Natural killer cell (primary cell): ENCODE measurements at regions not wholly inside any gene's neighbourhood (a gene's known extent, or its start where the extent isn't known, plus 50 kb on each side); places are given as distances from the start of the nearest gene placed in this dataset.

Source experiments
- ATAC-seq, 3 donors: fragments of 150-1000 bp in 2 of 3; fragments of 200-7000 bp in 1 of 3; cut with Tn5 transposase; 1 replicate in 1 of 3; 2 replicates in 2 of 3; pipeline ENCODE4 v1.10.0; 2021; ENCODE audit warnings: mild to moderate bottlenecking in 2 of 3, moderate library complexity in 2 of 3
- DNase-seq, 2 donors: peaks; one replicate each; pipeline versions ENCODE4 v3.0.0 to v3.0.0-alpha.2; 2013 to 2021; ENCODE audit warnings: mixed read lengths in 1 of 2
- H3K27ac ChIP-seq: one replicate; pipeline ENCODE4 v1.5.1; 2013; ENCODE audit warnings: mild to moderate bottlenecking, low read length
- H3K27me3 ChIP-seq: one replicate; pipeline ENCODE4 v1.6.1; 2013; ENCODE audit warnings: low read length; ENCODE audit not compliant: control insufficient read depth, insufficient read depth
- H3K36me3 ChIP-seq: one replicate; pipeline ENCODE4 v1.6.1; 2013; ENCODE audit warnings: low read length; ENCODE audit not compliant: control insufficient read depth, insufficient read depth
- H3K4me1 ChIP-seq: one replicate; pipeline ENCODE4 v1.6.1; 2013; ENCODE audit warnings: low read length; ENCODE audit not compliant: control insufficient read depth, insufficient read depth
- H3K4me3 ChIP-seq: one replicate; pipeline ENCODE4 v1.5.1; 2013; ENCODE audit warnings: low read length
- H3K9me3 ChIP-seq: one replicate; pipeline ENCODE4 v1.6.1; 2013; ENCODE audit warnings: low read length; ENCODE audit not compliant: control insufficient read depth, insufficient read depth
- H3K27ac Mint-ChIP-seq, 2 donors: one replicate each; pipeline ENCODE4 v1.8.0; 2022; ENCODE audit warnings: mild to moderate bottlenecking in 2 of 2, mixed read lengths in 2 of 2, moderate library complexity in 1 of 2
- H3K27me3 Mint-ChIP-seq, 2 donors: one replicate each; pipeline ENCODE4 v1.8.0; 2022; ENCODE audit warnings: low read depth in 2 of 2, mixed read lengths in 2 of 2
- H3K36me3 Mint-ChIP-seq: one replicate; pipeline ENCODE4 v1.8.0; 2022; ENCODE audit warnings: mixed read lengths
- H3K4me1 Mint-ChIP-seq, 2 donors: one replicate each; pipeline ENCODE4 v1.8.0; 2022; ENCODE audit warnings: mixed read lengths in 2 of 2
- H3K4me3 Mint-ChIP-seq: one replicate; pipeline ENCODE4 v1.8.0; 2022; ENCODE audit warnings: mild to moderate bottlenecking, moderate library complexity, mixed read lengths
- H3K9me3 Mint-ChIP-seq, 2 donors: one replicate each; pipeline ENCODE4 v1.8.0; 2022; ENCODE audit warnings: mixed read lengths in 2 of 2
- WGBS: methylation state at CpG from one replicate; pipeline ENCODE4 v1.1.7; 2013; ENCODE audit warnings: missing lambda C conversion rate; ENCODE audit not compliant: insufficient coverage; 5-methylcytosine and 5-hydroxymethylcytosine counted together
- intact Hi-C: fragments of 100-400 bp; cut with micrococcal nuclease; formaldehyde crosslinking; loops from one replicate; pipeline ENCODE4 v1.14.2; 2022
- TF ChIP-seq, protein P1 (sequence below): fragments of 200-600 bp; IDR thresholded peaks from one replicate; pipeline ENCODE4 v1.8.0; 2022; ENCODE audit warnings: antibody characterized with exemption

DNA sequence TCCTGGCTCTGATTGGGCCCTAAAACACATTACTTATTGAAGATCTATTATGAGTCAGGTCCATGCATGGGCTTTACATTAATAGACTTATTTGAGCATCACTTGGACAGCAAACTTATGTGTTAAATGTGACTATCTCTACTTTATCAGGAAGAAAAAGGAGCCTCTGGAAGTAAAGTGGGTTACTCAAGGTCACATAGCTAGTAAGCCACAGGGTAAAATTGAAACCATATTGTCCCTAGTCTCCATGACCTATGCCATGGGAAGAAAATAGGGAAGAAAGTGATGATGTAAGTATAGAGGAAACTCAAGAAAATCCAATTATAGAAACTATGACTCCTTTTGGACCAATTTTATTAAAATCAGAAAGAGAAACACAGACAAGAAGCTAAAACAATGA is 555.3 kb downstream of the NUF2 start:
- Mint-ChIP-seq H3K36me3 (no peaks in the 10 kb centered on the region), H3K27ac (no peak overlapping the region), H3K9me3 (peaks cover 4% of the 10 kb centered on the region in 2 donors), H3K27me3 (no peaks in the 10 kb centered on the region), H3K4me3 (no peak overlapping the region), H3K4me1 (no peaks in the 10 kb centered on the region)
- Histone ChIP-seq H3K9me3 (no peaks in the 10 kb centered on the region), H3K27me3 (no peaks in the 10 kb centered on the region), H3K27ac (no peak overlapping the region), H3K36me3 (no peaks in the 10 kb centered on the region), H3K4me3 (no peak overlapping the region), H3K4me1 (no peaks in the 10 kb centered on the region)
- DNase-seq (no peak), ATAC-seq (no peak)
- TF ChIP-seq, protein P1, sequence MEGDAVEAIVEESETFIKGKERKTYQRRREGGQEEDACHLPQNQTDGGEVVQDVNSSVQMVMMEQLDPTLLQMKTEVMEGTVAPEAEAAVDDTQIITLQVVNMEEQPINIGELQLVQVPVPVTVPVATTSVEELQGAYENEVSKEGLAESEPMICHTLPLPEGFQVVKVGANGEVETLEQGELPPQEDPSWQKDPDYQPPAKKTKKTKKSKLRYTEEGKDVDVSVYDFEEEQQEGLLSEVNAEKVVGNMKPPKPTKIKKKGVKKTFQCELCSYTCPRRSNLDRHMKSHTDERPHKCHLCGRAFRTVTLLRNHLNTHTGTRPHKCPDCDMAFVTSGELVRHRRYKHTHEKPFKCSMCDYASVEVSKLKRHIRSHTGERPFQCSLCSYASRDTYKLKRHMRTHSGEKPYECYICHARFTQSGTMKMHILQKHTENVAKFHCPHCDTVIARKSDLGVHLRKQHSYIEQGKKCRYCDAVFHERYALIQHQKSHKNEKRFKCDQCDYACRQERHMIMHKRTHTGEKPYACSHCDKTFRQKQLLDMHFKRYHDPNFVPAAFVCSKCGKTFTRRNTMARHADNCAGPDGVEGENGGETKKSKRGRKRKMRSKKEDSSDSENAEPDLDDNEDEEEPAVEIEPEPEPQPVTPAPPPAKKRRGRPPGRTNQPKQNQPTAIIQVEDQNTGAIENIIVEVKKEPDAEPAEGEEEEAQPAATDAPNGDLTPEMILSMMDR: no peak
- intact Hi-C loops: no loop called here

- no peaks in the 10 kb centered on the region for H3K9me3 ChIP-seq
- H3K36me3 Mint-ChIP-seq: no peaks in the 10 kb centered on the region
Measured at GRCh38 chr1:163885510-163885909, 563.8 kb downstream of the NUF2 start.

DNA sequence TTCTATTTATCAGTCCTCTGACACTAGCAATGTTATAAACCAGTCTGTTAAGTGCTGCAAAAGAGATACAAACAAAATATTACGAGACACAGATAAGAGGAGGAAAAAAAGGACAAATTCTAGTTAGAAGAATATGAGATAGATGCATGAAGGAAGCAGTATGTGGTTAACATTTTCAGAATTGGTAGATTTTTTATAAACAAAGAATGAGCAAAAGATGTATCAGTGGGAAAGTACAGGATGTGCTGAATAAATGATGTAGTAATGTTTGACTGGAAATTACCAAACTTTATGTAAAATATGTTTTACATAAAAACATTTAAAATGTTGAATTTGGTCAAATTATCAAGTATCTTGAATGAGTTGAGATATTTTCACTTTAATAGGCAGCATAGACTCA is 574.2 kb downstream of the NUF2 start:
- DNase-seq (no peak), ATAC-seq (no peak)
- no peaks in the 10 kb centered on the region for H3K9me3 ChIP-seq
- H3K27ac ChIP-seq: no peak overlapping the region
- no peaks in the 10 kb centered on the region for H3K4me1 Mint-ChIP-seq
- TF ChIP-seq, protein P1: no peak
- H3K36me3 Mint-ChIP-seq: no peaks in the 10 kb centered on the region
- H3K4me3 Mint-ChIP-seq: no peak overlapping the region
- no peak overlapping the region for H3K4me3 ChIP-seq
- intact Hi-C loops: no loop called here
- H3K4me1 ChIP-seq: no peaks in the 10 kb centered on the region
- no peaks in the 10 kb centered on the region for H3K27me3 Mint-ChIP-seq
- peaks cover 7 to 10% of the 10 kb centered on the region in 2 donors for H3K9me3 Mint-ChIP-seq
- WGBS: 88% methylated on average over 1 of the region's 1 CpG
- H3K27me3 ChIP-seq: no peaks in the 10 kb centered on the region
- no peaks in the 10 kb centered on the region for H3K36me3 ChIP-seq
- H3K27ac Mint-ChIP-seq: no peak overlapping the region

More at GRCh38 chr1:163885510-163885909, 563.8 kb downstream of the NUF2 start:
- Mint-ChIP-seq H3K27me3 (no peaks in the 10 kb centered on the region), H3K4me3 (no peak overlapping the region), H3K9me3 (no peaks in the 10 kb centered on the region), H3K27ac (no peak overlapping the region), H3K4me1 (no peaks in the 10 kb centered on the region)
- no peak overlapping the region for H3K27ac ChIP-seq
- H3K36me3 ChIP-seq: no peaks in the 10 kb centered on the region
- H3K4me3 ChIP-seq: no peak overlapping the region
- TF ChIP-seq, protein P1: no peak
- ATAC-seq (no peak), DNase-seq (no peak)
- no peaks in the 10 kb centered on the region for H3K27me3 ChIP-seq
- H3K4me1 ChIP-seq: no peaks in the 10 kb centered on the region
- 89% methylated on average over 8 of the region's 8 CpGs for WGBS
- intact Hi-C loops: no loop called here

DNA sequence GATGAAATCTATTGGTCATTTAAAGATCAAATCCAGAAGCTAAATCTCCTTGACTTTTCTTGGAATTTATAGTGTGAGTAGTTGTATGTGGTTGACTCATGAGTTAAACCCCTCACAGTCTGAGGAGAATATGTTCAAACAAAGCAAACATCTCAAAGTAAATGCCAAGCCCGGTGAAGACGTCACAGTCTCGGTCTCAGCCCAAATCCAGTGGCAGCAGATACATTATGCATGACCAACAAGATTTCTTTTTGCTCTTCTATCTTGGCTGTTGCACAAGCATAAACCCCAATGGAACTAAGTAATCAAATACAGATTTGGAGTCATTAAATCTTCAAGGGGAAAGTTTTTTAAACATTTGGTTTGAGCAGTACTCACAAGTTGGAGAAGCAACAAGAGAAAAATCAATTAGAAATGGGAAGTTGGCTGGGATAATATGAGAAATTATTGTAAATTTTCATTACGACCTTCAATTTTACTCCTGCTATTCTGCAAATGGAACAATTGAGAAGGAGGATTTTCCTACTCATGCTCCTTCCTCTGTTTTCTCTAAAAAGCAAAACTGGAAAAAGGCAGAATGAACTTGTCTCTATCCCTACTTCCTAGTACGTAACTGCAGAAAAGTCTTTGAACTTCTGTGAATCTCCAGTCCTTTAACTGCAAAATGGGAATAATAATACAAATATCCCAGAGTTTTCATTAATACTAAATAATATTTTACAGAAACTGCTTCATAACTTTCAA is 575.8 kb downstream of the NUF2 start:
- 87% methylated on average over 5 of the region's 5 CpGs for WGBS
- Histone ChIP-seq H3K9me3 (no peaks in the 10 kb centered on the region), H3K27ac (no peak overlapping the region), H3K27me3 (no peaks in the 10 kb centered on the region), H3K4me3 (no peak overlapping the region), H3K36me3 (no peaks in the 10 kb centered on the region), H3K4me1 (no peaks in the 10 kb centered on the region)
- Mint-ChIP-seq H3K4me3 (no peak overlapping the region), H3K27me3 (no peaks in the 10 kb centered on the region), H3K9me3 (peaks cover 5 to 6% of the 10 kb centered on the region in 2 donors), H3K27ac (no peak overlapping the region), H3K4me1 (no peaks in the 10 kb centered on the region), H3K36me3 (no peaks in the 10 kb centered on the region)
- no peak for DNase-seq
- ATAC-seq: no peak
- TF ChIP-seq, protein P1: no peak
- intact Hi-C loops: no loop called here
